H1 (cell line): ENCODE measurements at regions not wholly inside any gene's neighbourhood (a gene's known extent, or its start where the extent isn't known, plus 50 kb on each side); places are given as distances from the start of the nearest gene placed in this dataset.

ENCODE experiments used
- CEBPB ChIP-seq: IDR thresholded peaks from 2 replicates; pipeline ENCODE4 v1.6.1; 2012; ENCODE audit warnings: low read depth, low read length
- E2F6 ChIP-seq: IDR thresholded peaks from 2 replicates; pipeline ENCODE4 v1.6.1; 2012; ENCODE audit warnings: inconsistent platforms
- EP300 ChIP-seq, 2 experiments: IDR thresholded peaks; 1 replicate in 1 of 2; 2 replicates in 1 of 2; pipeline ENCODE4 v1.6.1; 2011 to 2012; ENCODE audit warnings: low read depth in 2 of 2, low read length in 2 of 2, mild to moderate bottlenecking in 2 of 2, borderline replicate concordance in 1 of 2, inconsistent platforms in 1 of 2, moderate library complexity in 1 of 2
- GABPA ChIP-seq: IDR thresholded peaks from 2 replicates; pipeline ENCODE4 v1.6.1; 2011; ENCODE audit warnings: mild to moderate bottlenecking, low read length, moderate library complexity, borderline replicate concordance; ENCODE audit not compliant: insufficient read depth
- GTF2F1 ChIP-seq: IDR thresholded peaks from 2 replicates; pipeline ENCODE4 v1.6.1; 2012; ENCODE audit warnings: low read depth, low read length, improper control_type of control experiment, borderline replicate concordance
- HDAC2 ChIP-seq, 2 experiments: fragments of 300-600 bp in 1 of 2; sonication (generic) in 1 of 2; IDR thresholded peaks; 2 replicates each; pipeline ENCODE4 v1.6.1; 2011 to 2012; ENCODE audit warnings: low read depth in 2 of 2, low read length in 2 of 2, mild to moderate bottlenecking in 2 of 2, moderate library complexity in 2 of 2, borderline replicate concordance in 1 of 2, inconsistent platforms in 1 of 2
- KDM5A ChIP-seq: fragments of 200-600 bp; IDR thresholded peaks from 2 replicates; pipeline ENCODE4 v1.7.1; 2012; ENCODE audit warnings: mild to moderate bottlenecking, low read length, inconsistent platforms, mixed read lengths
- TEAD4 ChIP-seq: IDR thresholded peaks from 2 replicates; pipeline ENCODE4 v1.6.1; 2012; ENCODE audit warnings: low read depth, low read length, inconsistent platforms, mixed read lengths
- TF ChIP-seq, protein P1 (sequence below): IDR thresholded peaks from 2 replicates; pipeline ENCODE4 v1.6.1; 2012; ENCODE audit warnings: inconsistent platforms

- TF ChIP-seq TEAD4 = peak; percentile 24; the same call in 1 of the 2 replicates
- 0 out of 2 replicates have a peak, but pooled peaks have one; percentile 29 for TF ChIP-seq E2F6
- TF ChIP-seq, protein P1, sequence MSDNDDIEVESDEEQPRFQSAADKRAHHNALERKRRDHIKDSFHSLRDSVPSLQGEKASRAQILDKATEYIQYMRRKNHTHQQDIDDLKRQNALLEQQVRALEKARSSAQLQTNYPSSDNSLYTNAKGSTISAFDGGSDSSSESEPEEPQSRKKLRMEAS = peak; percentile 68
- TF ChIP-seq GABPA = no peak
- TF ChIP-seq EP300 (IDR thresholded peaks at IDR 0.05; ENCODE audit: borderline replicate concordance in 1 of 2, low read depth in 2 of 2, low read length in 2 of 2) = peak in 1 of 2 experiments; percentile 91; a peak in 1 of 3 replicates
- TF ChIP-seq HDAC2 (IDR thresholded peaks at IDR 0.05; ENCODE audit: borderline replicate concordance in 1 of 2, low read depth in 2 of 2, low read length in 2 of 2) = peak in 1 of 2 experiments; percentile 94; a peak in 2 of 4 replicates
- TF ChIP-seq GTF2F1 = no peak
- TF ChIP-seq CEBPB = no peak
- TF ChIP-seq KDM5A = no peak
These were observed 754.0 kb downstream of the DIAPH3 start (continued) for GRCh38 chr13:59409634-59410200.
